GM12801 (cell line): ENCODE measurements at regions not wholly inside any gene's neighbourhood (a gene's known extent, or its start where the extent isn't known, plus 50 kb on each side); places are given as distances from the start of the nearest gene placed in this dataset.

ENCODE experiments used
- TF ChIP-seq, protein P1 (sequence below): IDR thresholded peaks from one replicate; pipeline ENCODE4 v1.5.1; 2011; ENCODE audit warnings: control low read depth; ENCODE audit not compliant: insufficient read length; ENCODE audit errors: extremely low read depth

DNA sequence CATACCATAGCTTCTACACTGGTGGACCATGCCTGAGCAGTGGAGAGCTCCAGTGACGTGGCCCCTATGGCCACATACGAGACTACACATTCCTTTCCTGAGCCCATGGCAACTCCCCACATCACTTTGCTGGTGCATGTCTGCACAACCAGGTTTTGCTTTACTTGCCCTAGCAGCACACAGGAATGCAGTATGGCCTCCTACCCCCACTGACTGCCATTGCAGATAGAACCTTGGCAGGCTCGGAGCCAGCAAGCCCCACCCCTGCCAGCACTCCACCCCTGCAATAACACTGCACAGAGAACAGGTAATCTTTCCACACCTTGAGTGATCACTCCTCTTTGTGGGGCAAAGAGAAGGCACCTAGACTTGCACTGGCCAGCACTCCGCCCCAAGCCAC, 531.9 kb upstream of the CAMK1G start:
- TF ChIP-seq, protein P1, sequence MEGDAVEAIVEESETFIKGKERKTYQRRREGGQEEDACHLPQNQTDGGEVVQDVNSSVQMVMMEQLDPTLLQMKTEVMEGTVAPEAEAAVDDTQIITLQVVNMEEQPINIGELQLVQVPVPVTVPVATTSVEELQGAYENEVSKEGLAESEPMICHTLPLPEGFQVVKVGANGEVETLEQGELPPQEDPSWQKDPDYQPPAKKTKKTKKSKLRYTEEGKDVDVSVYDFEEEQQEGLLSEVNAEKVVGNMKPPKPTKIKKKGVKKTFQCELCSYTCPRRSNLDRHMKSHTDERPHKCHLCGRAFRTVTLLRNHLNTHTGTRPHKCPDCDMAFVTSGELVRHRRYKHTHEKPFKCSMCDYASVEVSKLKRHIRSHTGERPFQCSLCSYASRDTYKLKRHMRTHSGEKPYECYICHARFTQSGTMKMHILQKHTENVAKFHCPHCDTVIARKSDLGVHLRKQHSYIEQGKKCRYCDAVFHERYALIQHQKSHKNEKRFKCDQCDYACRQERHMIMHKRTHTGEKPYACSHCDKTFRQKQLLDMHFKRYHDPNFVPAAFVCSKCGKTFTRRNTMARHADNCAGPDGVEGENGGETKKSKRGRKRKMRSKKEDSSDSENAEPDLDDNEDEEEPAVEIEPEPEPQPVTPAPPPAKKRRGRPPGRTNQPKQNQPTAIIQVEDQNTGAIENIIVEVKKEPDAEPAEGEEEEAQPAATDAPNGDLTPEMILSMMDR, result no peak

- TF ChIP-seq, protein P1, result no peak
Observed at GRCh38 chr1:209053587-209053986, 529.9 kb upstream of the CAMK1G start.

- TF ChIP-seq, protein P1, result no peak
Observed at GRCh38 chr1:209057083-209057482, 526.4 kb upstream of the CAMK1G start.

- TF ChIP-seq, protein P1, result no peak
Observed at GRCh38 chr1:209057901-209058300, 525.6 kb upstream of the CAMK1G start.

DNA sequence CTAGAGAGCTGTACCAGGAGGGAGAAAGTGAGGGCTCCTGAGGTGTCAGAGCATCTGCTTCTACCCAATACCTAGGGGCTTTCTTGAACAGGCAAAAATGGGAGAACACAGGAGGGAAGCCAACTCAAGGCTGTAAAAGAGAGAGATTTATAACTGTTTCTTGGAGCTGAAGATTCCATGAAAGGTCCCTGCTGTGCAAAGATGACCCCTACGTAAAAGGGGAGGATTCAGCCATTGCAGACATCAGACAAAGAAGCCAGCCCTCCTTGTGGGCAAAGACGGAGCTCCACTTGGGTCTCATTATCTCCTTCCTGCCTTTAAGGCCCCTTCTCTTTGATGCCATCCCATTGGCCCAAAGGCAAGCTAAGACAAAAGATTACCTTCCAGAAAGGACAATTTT, 524.1 kb upstream of the CAMK1G start:
- TF ChIP-seq, protein P1, result no peak

DNA sequence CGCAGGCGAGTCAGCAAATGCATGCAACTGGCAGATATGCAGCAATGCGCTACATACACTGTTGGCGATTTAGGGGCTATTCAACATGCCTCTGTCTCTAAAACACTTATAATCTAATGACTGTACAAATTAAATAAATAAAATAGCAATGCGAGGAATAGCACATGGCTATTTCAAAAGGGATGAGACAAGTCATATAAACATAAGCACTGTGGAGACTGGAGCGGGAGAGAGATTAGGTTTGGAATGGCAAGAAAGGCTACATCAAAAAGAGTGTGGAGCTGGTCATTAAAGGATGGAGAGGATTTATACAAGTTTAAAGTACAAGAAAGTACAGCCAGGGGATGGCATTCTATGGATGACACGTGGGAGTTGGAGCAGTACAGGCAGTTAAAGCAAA, 523.5 kb upstream of the CAMK1G start:
- TF ChIP-seq, protein P1, result no peak

- TF ChIP-seq, protein P1, result no peak
Observed at GRCh38 chr1:209062081-209062620, 521.4 kb upstream of the CAMK1G start.
